WTC11 (cell line): ENCODE measurements at regions not wholly inside any gene's neighbourhood (a gene's known extent, or its start where the extent isn't known, plus 50 kb on each side); places are given as distances from the start of the nearest gene placed in this dataset.

Experiments used
- CREB1 ChIP-seq: sonication (generic); formaldehyde crosslinking; IDR thresholded peaks from 2 replicates; pipeline ENCODE4 v1.8.0; 2023; ENCODE audit warnings: mild to moderate bottlenecking, missing genetic modification reagents
- CTCF ChIP-seq: fragments of 200-600 bp; IDR thresholded peaks from 2 replicates; pipeline ENCODE4 v1.8.0; 2022; ENCODE audit warnings: antibody characterized with exemption
- HMGA2 ChIP-seq: fragments of 250-450 bp; sonication (Bioruptor Pico); IDR thresholded peaks from 2 replicates; pipeline ENCODE4 v1.4.0; 2021; ENCODE audit warnings: mild to moderate bottlenecking, moderate library complexity
- KAT7 ChIP-seq: sonication (generic); formaldehyde crosslinking; IDR thresholded peaks from 2 replicates; pipeline ENCODE4 v1.8.1; 2023; ENCODE audit warnings: missing genetic modification reagents, mild to moderate bottlenecking, borderline replicate concordance
- MAX ChIP-seq: sonication (generic); formaldehyde crosslinking; IDR thresholded peaks from 2 replicates; pipeline ENCODE4 v1.8.0; 2022; ENCODE audit warnings: mild to moderate bottlenecking, missing genetic modification reagents
- MLX ChIP-seq: sonication (generic); formaldehyde crosslinking; IDR thresholded peaks from 2 replicates; pipeline ENCODE4 v1.8.1; 2023; ENCODE audit warnings: mild to moderate bottlenecking, missing genetic modification reagents, moderate library complexity
- MYBL2 ChIP-seq: sonication (generic); formaldehyde crosslinking; IDR thresholded peaks from 2 replicates; pipeline ENCODE4 v1.8.1; 2023; ENCODE audit warnings: mild to moderate bottlenecking, moderate library complexity, missing genetic modification reagents
- SOX15 ChIP-seq: fragments of 250-450 bp; sonication (Bioruptor Pico); IDR thresholded peaks from 2 replicates; pipeline ENCODE4 v1.9.0; 2021; ENCODE audit warnings: mild to moderate bottlenecking
- ZNF121 ChIP-seq: sonication (generic); formaldehyde crosslinking; IDR thresholded peaks from 2 replicates; pipeline ENCODE4 v1.8.0; 2023; ENCODE audit warnings: missing genetic modification reagents
- ZSCAN18 ChIP-seq: fragments of 250-450 bp; sonication (Bioruptor Pico); IDR thresholded peaks from 2 replicates; pipeline ENCODE4 v2.1.2; 2022; ENCODE audit warnings: mild to moderate bottlenecking, moderate library complexity
- TF ChIP-seq, protein P1 (sequence below): sonication (generic); formaldehyde crosslinking; IDR thresholded peaks from 2 replicates; pipeline ENCODE4 v1.8.1; 2023; ENCODE audit warnings: mild to moderate bottlenecking, missing genetic modification reagents
- TF ChIP-seq, protein P2 (sequence below): sonication (generic); formaldehyde crosslinking; IDR thresholded peaks from 2 replicates; pipeline ENCODE4 v1.8.1; 2023; ENCODE audit warnings: mild to moderate bottlenecking, moderate library complexity, missing genetic modification reagents
- TF ChIP-seq, protein P3 (sequence below): sonication (generic); formaldehyde crosslinking; IDR thresholded peaks from 2 replicates; pipeline ENCODE4 v1.8.1; 2022; ENCODE audit warnings: low read depth, mild to moderate bottlenecking, moderate library complexity, missing genetic modification reagents, borderline replicate concordance
- TF ChIP-seq, protein P4 (sequence below): sonication (generic); formaldehyde crosslinking; IDR thresholded peaks from 2 replicates; pipeline ENCODE4 v1.8.0; 2022; ENCODE audit warnings: mild to moderate bottlenecking, missing genetic modification reagents

GRCh38 chrX:99461223-99461622 lies 948.9 kb downstream of the PCDH19 start:
- TF ChIP-seq ZSCAN18 (CRISPR knock-in tag) (no peak), CTCF (no peak), ZNF121 (CRISPR knock-in tag) (no peak), SOX15 (CRISPR knock-in tag) (no peak), KAT7 (no peak), MAX (no peak), CREB1 (no peak), HMGA2 (CRISPR knock-in tag) (no peak), MLX (CRISPR knock-in tag) (no peak), MYBL2 (CRISPR knock-in tag) (no peak)
- TF ChIP-seq, protein P1, sequence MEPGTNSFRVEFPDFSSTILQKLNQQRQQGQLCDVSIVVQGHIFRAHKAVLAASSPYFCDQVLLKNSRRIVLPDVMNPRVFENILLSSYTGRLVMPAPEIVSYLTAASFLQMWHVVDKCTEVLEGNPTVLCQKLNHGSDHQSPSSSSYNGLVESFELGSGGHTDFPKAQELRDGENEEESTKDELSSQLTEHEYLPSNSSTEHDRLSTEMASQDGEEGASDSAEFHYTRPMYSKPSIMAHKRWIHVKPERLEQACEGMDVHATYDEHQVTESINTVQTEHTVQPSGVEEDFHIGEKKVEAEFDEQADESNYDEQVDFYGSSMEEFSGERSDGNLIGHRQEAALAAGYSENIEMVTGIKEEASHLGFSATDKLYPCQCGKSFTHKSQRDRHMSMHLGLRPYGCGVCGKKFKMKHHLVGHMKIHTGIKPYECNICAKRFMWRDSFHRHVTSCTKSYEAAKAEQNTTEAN: no peak
- TF ChIP-seq, protein P2, sequence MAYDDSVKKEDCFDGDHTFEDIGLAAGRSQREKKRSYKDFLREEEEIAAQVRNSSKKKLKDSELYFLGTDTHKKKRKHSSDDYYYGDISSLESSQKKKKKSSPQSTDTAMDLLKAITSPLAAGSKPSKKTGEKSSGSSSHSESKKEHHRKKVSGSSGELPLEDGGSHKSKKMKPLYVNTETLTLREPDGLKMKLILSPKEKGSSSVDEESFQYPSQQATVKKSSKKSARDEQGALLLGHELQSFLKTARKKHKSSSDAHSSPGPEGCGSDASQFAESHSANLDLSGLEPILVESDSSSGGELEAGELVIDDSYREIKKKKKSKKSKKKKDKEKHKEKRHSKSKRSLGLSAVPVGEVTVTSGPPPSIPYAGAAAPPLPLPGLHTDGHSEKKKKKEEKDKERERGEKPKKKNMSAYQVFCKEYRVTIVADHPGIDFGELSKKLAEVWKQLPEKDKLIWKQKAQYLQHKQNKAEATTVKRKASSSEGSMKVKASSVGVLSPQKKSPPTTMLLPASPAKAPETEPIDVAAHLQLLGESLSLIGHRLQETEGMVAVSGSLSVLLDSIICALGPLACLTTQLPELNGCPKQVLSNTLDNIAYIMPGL: no peak
- TF ChIP-seq, protein P3, sequence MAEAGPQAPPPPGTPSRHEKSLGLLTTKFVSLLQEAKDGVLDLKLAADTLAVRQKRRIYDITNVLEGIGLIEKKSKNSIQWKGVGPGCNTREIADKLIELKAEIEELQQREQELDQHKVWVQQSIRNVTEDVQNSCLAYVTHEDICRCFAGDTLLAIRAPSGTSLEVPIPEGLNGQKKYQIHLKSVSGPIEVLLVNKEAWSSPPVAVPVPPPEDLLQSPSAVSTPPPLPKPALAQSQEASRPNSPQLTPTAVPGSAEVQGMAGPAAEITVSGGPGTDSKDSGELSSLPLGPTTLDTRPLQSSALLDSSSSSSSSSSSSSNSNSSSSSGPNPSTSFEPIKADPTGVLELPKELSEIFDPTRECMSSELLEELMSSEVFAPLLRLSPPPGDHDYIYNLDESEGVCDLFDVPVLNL (CRISPR knock-in tag): no peak
- TF ChIP-seq, protein P4, sequence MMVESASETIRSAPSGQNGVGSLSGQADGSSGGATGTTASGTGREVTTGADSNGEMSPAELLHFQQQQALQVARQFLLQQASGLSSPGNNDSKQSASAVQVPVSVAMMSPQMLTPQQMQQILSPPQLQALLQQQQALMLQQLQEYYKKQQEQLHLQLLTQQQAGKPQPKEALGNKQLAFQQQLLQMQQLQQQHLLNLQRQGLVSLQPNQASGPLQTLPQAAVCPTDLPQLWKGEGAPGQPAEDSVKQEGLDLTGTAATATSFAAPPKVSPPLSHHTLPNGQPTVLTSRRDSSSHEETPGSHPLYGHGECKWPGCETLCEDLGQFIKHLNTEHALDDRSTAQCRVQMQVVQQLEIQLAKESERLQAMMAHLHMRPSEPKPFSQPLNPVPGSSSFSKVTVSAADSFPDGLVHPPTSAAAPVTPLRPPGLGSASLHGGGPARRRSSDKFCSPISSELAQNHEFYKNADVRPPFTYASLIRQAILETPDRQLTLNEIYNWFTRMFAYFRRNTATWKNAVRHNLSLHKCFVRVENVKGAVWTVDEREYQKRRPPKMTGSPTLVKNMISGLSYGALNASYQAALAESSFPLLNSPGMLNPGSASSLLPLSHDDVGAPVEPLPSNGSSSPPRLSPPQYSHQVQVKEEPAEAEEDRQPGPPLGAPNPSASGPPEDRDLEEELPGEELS: no peak
